SK-N-SH (cell line): ENCODE measurements at regions not wholly inside any gene's neighbourhood (a gene's known extent, or its start where the extent isn't known, plus 50 kb on each side); places are given as distances from the start of the nearest gene placed in this dataset.

Experiments used
- CTCF ChIA-PET: fragments of 300-600, 350-600 bp; formaldehyde crosslinking; extraction: SDS; loops from one replicate; lab custom pipeline; 2021; lab: Yijun Ruan, JAX
- POLR2A ChIA-PET: fragments of 350-600 bp; sonication (Branson Sonifier 250); formaldehyde crosslinking; extraction: SDS; loops from one replicate; lab custom pipeline; 2020; ENCODE audit warnings: antibody characterized with exemption, inconsistent platforms; lab: Yijun Ruan, JAX
- DNase-seq: peaks from one replicate; pipeline ENCODE4 v3.0.0; 2012
- H2AFZ ChIP-seq: fragments of 200-600 bp; sonication (generic); 2 replicates; pipeline ENCODE4 v1.8.1; 2016; ENCODE audit warnings: antibody characterized with exemption, mild to moderate bottlenecking, low read depth
- H3F3A ChIP-seq: fragments of 200-600 bp; sonication (generic); replicated peaks from 2 replicates; pipeline ENCODE3; 2016; ENCODE audit warnings: antibody characterized with exemption, mild to moderate bottlenecking; ENCODE audit not compliant: insufficient read depth
- H3K27ac ChIP-seq, 2 experiments: fragments of 200-500 bp in 1 of 2; fragments of 200-600 bp in 1 of 2; sonication (Bioruptor generic) in 1 of 2; sonication (generic), shearing (Covaris generic) in 1 of 2; 2 replicates each; pipeline versions ENCODE4 v1.5.1 to v1.6.1; 2014 to 2016; ENCODE audit warnings: low read depth in 2 of 2, inconsistent platforms in 1 of 2, low read length in 1 of 2, mild to moderate bottlenecking in 1 of 2, mixed read lengths in 1 of 2
- H3K27me3 ChIP-seq: fragments of 200-600 bp; sonication (generic), shearing (Covaris generic); 2 replicates; pipeline ENCODE4 v1.6.1; 2016; ENCODE audit warnings: mixed run types; ENCODE audit not compliant: insufficient read depth
- H3K36me3 ChIP-seq, 2 experiments: fragments of 200-500 bp in 1 of 2; fragments of 200-600 bp in 1 of 2; sonication (Bioruptor generic) in 1 of 2; sonication (generic) in 1 of 2; replicated peaks in 1 of 2; 2 replicates each; pipeline versions ENCODE3 to v1.5.1; 2014 to 2016; ENCODE audit warnings: low read length in 1 of 2, mild to moderate bottlenecking in 1 of 2; ENCODE audit not compliant: insufficient read depth in 2 of 2, control insufficient read depth in 1 of 2
- H3K4me1 ChIP-seq, 2 experiments: fragments of 200-500 bp in 1 of 2; fragments of 200-600 bp in 1 of 2; sonication (Bioruptor generic) in 1 of 2; sonication (generic), shearing (Covaris generic) in 1 of 2; 2 replicates each; pipeline versions ENCODE4 v1.5.1 to v1.6.1; 2014 to 2016; ENCODE audit warnings: low read depth in 1 of 2, low read length in 1 of 2, mixed run types in 1 of 2; ENCODE audit not compliant: insufficient read depth in 2 of 2, control insufficient read depth in 1 of 2
- H3K4me2 ChIP-seq: fragments of 200-600 bp; sonication (generic), shearing (Covaris generic); 2 replicates; pipeline ENCODE4 v1.6.1; 2017; ENCODE audit warnings: mixed run types
- H3K4me3 ChIP-seq, 2 experiments: fragments of 200-500 bp in 1 of 2; fragments of 200-600 bp in 1 of 2; sonication (Bioruptor generic) in 1 of 2; sonication (generic), shearing (Covaris generic) in 1 of 2; 2 replicates each; pipeline versions ENCODE4 v1.5.1 to v1.8.1; 2014 to 2016; ENCODE audit warnings: low read depth in 2 of 2, inconsistent platforms in 1 of 2, low read length in 1 of 2, mild to moderate bottlenecking in 1 of 2, mixed read lengths in 1 of 2, moderate library complexity in 1 of 2
- H3K79me2 ChIP-seq: fragments of 200-600 bp; sonication (generic); 2 replicates; pipeline ENCODE4 v1.8.1; 2017; ENCODE audit warnings: mild to moderate bottlenecking; ENCODE audit not compliant: insufficient read depth
- H3K9ac ChIP-seq: fragments of 200-600 bp; sonication (generic); 2 replicates; pipeline ENCODE4 v1.6.1; 2017; ENCODE audit warnings: mixed run types
- H3K9me2 ChIP-seq: fragments of 200-600 bp; sonication (generic); 2 replicates; pipeline ENCODE4 v1.6.1; 2017; ENCODE audit warnings: mixed run types
- H3K9me3 ChIP-seq: fragments of 200-600 bp; sonication (generic); 2 replicates; pipeline ENCODE4 v1.6.1; 2017; ENCODE audit warnings: mixed run types, mild to moderate bottlenecking, moderate library complexity
- H4K20me1 ChIP-seq: fragments of 200-600 bp; sonication (generic); 2 replicates; pipeline ENCODE4 v1.6.1; 2017; ENCODE audit warnings: mild to moderate bottlenecking, mixed run types; ENCODE audit not compliant: insufficient read depth
- CHD2 ChIP-seq: fragments of 150-350 bp; IDR thresholded peaks from 2 replicates; pipeline ENCODE4 v1.6.1; 2018; ENCODE audit warnings: low read length; ENCODE audit not compliant: partially characterized antibody
- EP300 ChIP-seq, 2 experiments: IDR thresholded peaks; 2 replicates each; pipeline versions ENCODE4 v1.4.0 to v1.6.1; 2012; ENCODE audit warnings: borderline replicate concordance in 1 of 2, low read depth in 1 of 2, low read length in 1 of 2
- FOSL2 ChIP-seq: IDR thresholded peaks from 2 replicates; pipeline ENCODE4 v1.4.0; 2012; ENCODE audit warnings: low read depth, mild to moderate bottlenecking, moderate library complexity, borderline replicate concordance
- GABPA ChIP-seq: IDR thresholded peaks from 2 replicates; pipeline ENCODE4 v1.4.0; 2012; ENCODE audit warnings: low read depth, mild to moderate bottlenecking
- JUND ChIP-seq: IDR thresholded peaks from 2 replicates; pipeline ENCODE4 v1.4.0; 2012
- MAX ChIP-seq: IDR thresholded peaks from 2 replicates; pipeline ENCODE4 v1.4.0; 2012; ENCODE audit warnings: low read depth
- MEF2A ChIP-seq: IDR thresholded peaks from 2 replicates; pipeline ENCODE4 v1.4.0; 2012; ENCODE audit warnings: low read depth, borderline replicate concordance
- RAD21 ChIP-seq: IDR thresholded peaks from 2 replicates; pipeline ENCODE4 v1.6.1; 2012; ENCODE audit warnings: mild to moderate bottlenecking, low read length
- RCOR1 ChIP-seq: fragments of 150-350 bp; IDR thresholded peaks from 2 replicates; pipeline ENCODE4 v1.6.1; 2017; ENCODE audit warnings: antibody characterized with exemption, low read length
- RXRA ChIP-seq: IDR thresholded peaks from 2 replicates; pipeline ENCODE4 v1.4.0; 2012; ENCODE audit warnings: low read depth, mild to moderate bottlenecking, borderline replicate concordance
- SIN3A ChIP-seq: IDR thresholded peaks from 2 replicates; pipeline ENCODE4 v1.6.1; 2012; ENCODE audit warnings: low read depth, mild to moderate bottlenecking, low read length, moderate library complexity, borderline replicate concordance
- SMC3 ChIP-seq: IDR thresholded peaks from 2 replicates; pipeline ENCODE4 v1.6.1; 2012; ENCODE audit warnings: low read depth, low read length, improper control_type of control experiment
- TAF1 ChIP-seq: IDR thresholded peaks from 2 replicates; pipeline ENCODE4 v1.6.1; 2012; ENCODE audit warnings: low read depth, mild to moderate bottlenecking, low read length, moderate library complexity, borderline replicate concordance
- USF2 ChIP-seq: fragments of 150-350 bp; IDR thresholded peaks from 2 replicates; pipeline ENCODE4 v1.6.1; 2017; ENCODE audit warnings: antibody characterized with exemption, low read length, low read depth, borderline replicate concordance
- YY1 ChIP-seq: IDR thresholded peaks from 2 replicates; pipeline ENCODE4 v1.4.0; 2012; ENCODE audit warnings: low read depth, mild to moderate bottlenecking
- WGBS: methylation state at CpG from one replicate; pipeline ENCODE4 v1.1.6; 2017; ENCODE audit warnings: low lambda C conversion rate; 5-methylcytosine and 5-hydroxymethylcytosine counted together

- TF ChIP-seq RAD21 (no peak), SMC3 (no peak), JUND (no peak)
- TF ChIP-seq, all 33 proteins: peak for 0
Observed at GRCh38 chr5:171568389-171568788, 148.9 kb downstream of the FGF18 start (continued).

GRCh38 chr5:171569065-171569712 is 149.7 kb downstream of the FGF18 start:
- Histone ChIP-seq H3K27ac (no peak overlapping the region), H3K9me3 (no peaks in the 10 kb centered on the region; the same call in 1 of the 2 replicates), H3K4me2 (no peak overlapping the region), H3K9me2 (no peaks in the 10 kb centered on the region), H3K4me1 (no peaks in the 10 kb centered on the region), H2AFZ (no peak overlapping the region), H4K20me1 (no peaks in the 10 kb centered on the region), H3F3A (no peaks in the 10 kb centered on the region), H3K9ac (no peak overlapping the region), H3K79me2 (no peaks in the 10 kb centered on the region), H3K36me3 (no peaks in the 10 kb centered on the region), H3K27me3 (no peaks in the 10 kb centered on the region), H3K4me3 (no peak overlapping the region)
- POLR2A ChIA-PET, result no interaction called here
- 0% methylated on average over 1 of the region's 1 CpG for WGBS
- TF ChIP-seq MEF2A (no peak), RAD21 (no peak), GABPA (no peak), USF2 (no peak), MAX (no peak), TAF1 (no peak), RXRA (no peak), EP300 (IDR thresholded peaks at IDR 0.05; ENCODE audit: borderline replicate concordance in 1 of 2, low read depth in 1 of 2, low read length in 1 of 2) (no peak), YY1 (no peak)
- DNase-seq, result no peak
- CTCF ChIA-PET, result no interaction called here

- no peak overlapping the region for H3K4me3 ChIP-seq
- POLR2A ChIA-PET, result no interaction called here
- CTCF ChIA-PET, result no interaction called here
Observed at GRCh38 chr5:171570244-171570825, 150.9 kb downstream of the FGF18 start.

More at GRCh38 chr5:171570244-171570825, 150.9 kb downstream of the FGF18 start:
- no peaks in the 10 kb centered on the region for H3K79me2 ChIP-seq
- H3K9ac ChIP-seq, result no peak overlapping the region
- TF ChIP-seq YY1 (no peak), SIN3A (no peak), CHD2 (no peak), GABPA (no peak), USF2 (no peak), RCOR1 (no peak), FOSL2 (no peak)
- no peaks in the 10 kb centered on the region; the same call in 1 of the 2 replicates for H3K9me3 ChIP-seq
- no peak overlapping the region for H3K27ac ChIP-seq
- H4K20me1 ChIP-seq, result no peaks in the 10 kb centered on the region
- H3K27me3 ChIP-seq, result no peaks in the 10 kb centered on the region
- H3K9me2 ChIP-seq, result no peaks in the 10 kb centered on the region
- H2AFZ ChIP-seq, result no peak overlapping the region
- 13% methylated on average over 2 of the region's 2 CpGs for WGBS
- no peak for DNase-seq
- no peaks in the 10 kb centered on the region for H3K4me1 ChIP-seq
- H3K36me3 ChIP-seq, result no peaks in the 10 kb centered on the region
- H3K4me2 ChIP-seq, result no peak overlapping the region
- no peaks in the 10 kb centered on the region for H3F3A ChIP-seq
